8988T (cell line): ENCODE measurements at regions not wholly inside any gene's neighbourhood (a gene's known extent, or its start where the extent isn't known, plus 50 kb on each side); places are given as distances from the start of the nearest gene placed in this dataset.

ENCODE experiments used
- DNase-seq: peaks from one replicate; pipeline ENCODE4 v3.0.0; 2011

- no peak for DNase-seq
Measured at GRCh38 chr3:99084826-99085225, 183.3 kb upstream of the DCBLD2 start.

GRCh38 chr3:99084156-99084555 lies 182.7 kb upstream of the DCBLD2 start:
- no peak for DNase-seq

- DNase-seq = no peak
Measured at GRCh38 chr3:99071096-99071495, 169.6 kb upstream of the DCBLD2 start.

GRCh38 chr3:99069973-99070372 lies 168.5 kb upstream of the DCBLD2 start:
- no peak for DNase-seq

- no peak for DNase-seq
Measured at GRCh38 chr3:99066863-99067262, 165.4 kb upstream of the DCBLD2 start.

GRCh38 chr3:99049164-99049563 lies 147.7 kb upstream of the DCBLD2 start:
- DNase-seq = no peak

- no peak for DNase-seq
Measured at GRCh38 chr3:99041747-99042146, 140.3 kb upstream of the DCBLD2 start.

- DNase-seq = no peak
Measured at GRCh38 chr3:99031778-99032177, 130.3 kb upstream of the DCBLD2 start.

GRCh38 chr3:99023590-99024192 lies 122.2 kb upstream of the DCBLD2 start:
- no peak for DNase-seq

GRCh38 chr3:99021466-99021865 lies 120.0 kb upstream of the DCBLD2 start:
- no peak for DNase-seq

GRCh38 chr3:99016452-99016851 lies 115.0 kb upstream of the DCBLD2 start:
- DNase-seq = no peak

GRCh38 chr3:99013777-99014315 lies 112.4 kb upstream of the DCBLD2 start:
- DNase-seq = no peak

- no peak for DNase-seq
Measured at GRCh38 chr3:99013077-99013476, 111.6 kb upstream of the DCBLD2 start.

- DNase-seq = no peak
Measured at GRCh38 chr3:99012051-99012450, 110.6 kb upstream of the DCBLD2 start.

GRCh38 chr3:99009851-99010250 lies 108.4 kb upstream of the DCBLD2 start:
- no peak for DNase-seq

- DNase-seq = no peak
Measured at GRCh38 chr3:99006686-99007085, 105.2 kb upstream of the DCBLD2 start.

GRCh38 chr3:98999675-99000074 lies 98.2 kb upstream of the DCBLD2 start:
- DNase-seq = no peak

- DNase-seq = no peak
Measured at GRCh38 chr3:98994128-98994762, 92.8 kb upstream of the DCBLD2 start.

- no peak for DNase-seq
Measured at GRCh38 chr3:98991393-98991792, 89.9 kb upstream of the DCBLD2 start.

GRCh38 chr3:98990657-98991056 lies 89.2 kb upstream of the DCBLD2 start:
- no peak for DNase-seq

GRCh38 chr3:98986073-98986472 lies 84.6 kb upstream of the DCBLD2 start:
- no peak for DNase-seq

GRCh38 chr3:98985431-98985830 lies 83.9 kb upstream of the DCBLD2 start:
- DNase-seq = no peak

- DNase-seq = no peak
Measured at GRCh38 chr3:98984024-98984423, 82.5 kb upstream of the DCBLD2 start.

GRCh38 chr3:98982351-98982750 lies 80.9 kb upstream of the DCBLD2 start:
- DNase-seq = no peak
